Neural progenitor cell (in vitro differentiated cells): ENCODE measurements at regions not wholly inside any gene's neighbourhood (a gene's known extent, or its start where the extent isn't known, plus 50 kb on each side); places are given as distances from the start of the nearest gene placed in this dataset.

ENCODE experiments used
- DNase-seq: peaks from one replicate; pipeline ENCODE4 v3.0.0-alpha.2; 2016; ENCODE audit warnings: low spot score
- H2AFZ ChIP-seq: fragments of 200-600 bp; sonication (generic); replicated peaks from 2 replicates; pipeline ENCODE4 v1.6.1; 2016; ENCODE audit warnings: antibody characterized with exemption
- H3F3A ChIP-seq: fragments of 200-600 bp; sonication (generic); 2 replicates; pipeline ENCODE4 v1.6.1; 2016; ENCODE audit warnings: antibody characterized with exemption, low read depth
- H3K27ac ChIP-seq: fragments of 200-600 bp; sonication (generic); 2 replicates; pipeline ENCODE4 v1.5.1; 2016; ENCODE audit warnings: mild to moderate bottlenecking
- H3K27me3 ChIP-seq: fragments of 200-600 bp; sonication (generic); 2 replicates; pipeline ENCODE4 v1.6.1; 2016; ENCODE audit warnings: mild to moderate bottlenecking, moderate library complexity
- H3K36me3 ChIP-seq: fragments of 200-600 bp; sonication (generic); 2 replicates; pipeline ENCODE4 v1.5.1; 2016
- H3K4me1 ChIP-seq: fragments of 200-600 bp; sonication (generic); 2 replicates; pipeline ENCODE4 v1.6.1; 2016; ENCODE audit warnings: mixed run types
- H3K4me2 ChIP-seq: fragments of 200-600 bp; sonication (generic); 2 replicates; pipeline ENCODE4 v1.6.1; 2016
- H3K4me3 ChIP-seq: fragments of 200-600 bp; sonication (generic); 2 replicates; pipeline ENCODE4 v1.5.1; 2016
- H3K79me2 ChIP-seq: fragments of 200-600 bp; sonication (generic); 2 replicates; pipeline ENCODE4 v1.6.1; 2016; ENCODE audit warnings: low read depth
- H3K9ac ChIP-seq: fragments of 200-600 bp; sonication (generic); 2 replicates; pipeline ENCODE4 v1.6.1; 2016
- H3K9me3 ChIP-seq: fragments of 200-600 bp; sonication (generic); 2 replicates; pipeline ENCODE4 v1.5.1; 2016; ENCODE audit warnings: low read depth
- H4K20me1 ChIP-seq: fragments of 200-600 bp; sonication (generic); 2 replicates; pipeline ENCODE4 v1.6.1; 2016; ENCODE audit warnings: low read depth
- H3K27ac Mint-ChIP-seq: 3 replicates; pipeline ENCODE4 v1.8.0; 2021; ENCODE audit warnings: mixed read lengths
- H3K27me3 Mint-ChIP-seq: 2 replicates; pipeline ENCODE4 v1.8.0; 2022; ENCODE audit warnings: low read depth, mild to moderate bottlenecking, inconsistent platforms, moderate library complexity, mixed read lengths; ENCODE audit not compliant: insufficient read depth
- H3K36me3 Mint-ChIP-seq: 3 replicates; pipeline ENCODE4 v1.8.0; 2021; ENCODE audit warnings: mixed read lengths
- H3K4me1 Mint-ChIP-seq: 3 replicates; pipeline ENCODE4 v1.8.0; 2021; ENCODE audit warnings: mixed read lengths
- H3K4me3 Mint-ChIP-seq: 3 replicates; pipeline ENCODE4 v1.8.0; 2021; ENCODE audit warnings: mild to moderate bottlenecking, moderate library complexity, mixed read lengths
- H3K9me3 Mint-ChIP-seq: 3 replicates; pipeline ENCODE4 v1.8.0; 2020; ENCODE audit warnings: mixed read lengths
- EZH2 ChIP-seq: fragments of 200-600 bp; sonication (generic); IDR thresholded peaks from 2 replicates; pipeline ENCODE4 v1.6.1; 2017; ENCODE audit warnings: antibody characterized with exemption, mild to moderate bottlenecking, moderate library complexity
- EZH2phosphoT487 ChIP-seq: fragments of 200-600 bp; sonication (generic); IDR thresholded peaks from 2 replicates; pipeline ENCODE4 v1.6.1; 2017; ENCODE audit warnings: antibody characterized with exemption
- TF ChIP-seq, protein P1 (sequence below): fragments of 200-600 bp; sonication (generic); IDR thresholded peaks from 2 replicates; pipeline ENCODE4 v1.5.1; 2017; ENCODE audit warnings: antibody characterized with exemption, mild to moderate bottlenecking

DNA sequence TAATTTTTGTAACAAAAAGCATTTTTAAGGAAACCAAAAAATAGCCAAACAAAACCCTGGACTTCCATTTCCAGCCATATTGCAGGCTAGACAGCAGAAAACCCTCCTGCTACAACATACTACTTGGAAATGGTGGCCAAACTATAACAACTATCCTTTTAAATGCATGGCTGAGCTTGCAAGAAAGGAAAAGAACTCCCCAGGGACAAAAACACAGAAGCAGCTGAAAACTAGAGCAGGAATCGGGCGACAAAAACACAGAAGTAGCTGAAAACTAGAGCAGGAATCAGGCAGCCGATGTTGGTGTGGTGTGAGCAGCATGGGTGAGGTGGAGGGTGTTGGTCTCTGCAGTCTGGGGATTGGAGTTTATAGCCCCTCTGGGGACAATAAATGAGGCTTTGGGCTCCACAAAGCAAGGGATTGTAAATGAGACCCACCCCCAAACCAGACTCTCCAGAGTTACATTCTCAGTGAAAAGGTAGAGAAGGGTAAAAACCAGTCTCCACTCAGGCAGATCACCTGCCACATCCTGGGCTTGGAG lies 95.2 kb downstream of the C9orf50 start:
- H3K27ac Mint-ChIP-seq, result no peak overlapping the region
- Histone ChIP-seq H3K27ac (no peak overlapping the region), H3K79me2 (no peaks in the 10 kb centered on the region), H3K27me3 (no peaks in the 10 kb centered on the region), H2AFZ (no peak overlapping the region), H4K20me1 (no peaks in the 10 kb centered on the region), H3F3A (no peaks in the 10 kb centered on the region), H3K4me1 (no peaks in the 10 kb centered on the region), H3K4me3 (no peak overlapping the region), H3K4me2 (no peak overlapping the region), H3K9me3 (no peaks in the 10 kb centered on the region), H3K9ac (no peak overlapping the region), H3K36me3 (no peaks in the 10 kb centered on the region)
- no peak overlapping the region for H3K4me3 Mint-ChIP-seq
- H3K9me3 Mint-ChIP-seq, result peaks cover 28% of the 10 kb centered on the region
- no peak for DNase-seq
- TF ChIP-seq, protein P1, sequence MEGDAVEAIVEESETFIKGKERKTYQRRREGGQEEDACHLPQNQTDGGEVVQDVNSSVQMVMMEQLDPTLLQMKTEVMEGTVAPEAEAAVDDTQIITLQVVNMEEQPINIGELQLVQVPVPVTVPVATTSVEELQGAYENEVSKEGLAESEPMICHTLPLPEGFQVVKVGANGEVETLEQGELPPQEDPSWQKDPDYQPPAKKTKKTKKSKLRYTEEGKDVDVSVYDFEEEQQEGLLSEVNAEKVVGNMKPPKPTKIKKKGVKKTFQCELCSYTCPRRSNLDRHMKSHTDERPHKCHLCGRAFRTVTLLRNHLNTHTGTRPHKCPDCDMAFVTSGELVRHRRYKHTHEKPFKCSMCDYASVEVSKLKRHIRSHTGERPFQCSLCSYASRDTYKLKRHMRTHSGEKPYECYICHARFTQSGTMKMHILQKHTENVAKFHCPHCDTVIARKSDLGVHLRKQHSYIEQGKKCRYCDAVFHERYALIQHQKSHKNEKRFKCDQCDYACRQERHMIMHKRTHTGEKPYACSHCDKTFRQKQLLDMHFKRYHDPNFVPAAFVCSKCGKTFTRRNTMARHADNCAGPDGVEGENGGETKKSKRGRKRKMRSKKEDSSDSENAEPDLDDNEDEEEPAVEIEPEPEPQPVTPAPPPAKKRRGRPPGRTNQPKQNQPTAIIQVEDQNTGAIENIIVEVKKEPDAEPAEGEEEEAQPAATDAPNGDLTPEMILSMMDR, result no peak
- no peak for TF ChIP-seq EZH2phosphoT487
- TF ChIP-seq EZH2, result no peak
- H3K27me3 Mint-ChIP-seq, result peaks cover 7% of the 10 kb centered on the region
- peaks cover 6% of the 10 kb centered on the region for H3K36me3 Mint-ChIP-seq
- H3K4me1 Mint-ChIP-seq, result peaks cover 21% of the 10 kb centered on the region

DNA sequence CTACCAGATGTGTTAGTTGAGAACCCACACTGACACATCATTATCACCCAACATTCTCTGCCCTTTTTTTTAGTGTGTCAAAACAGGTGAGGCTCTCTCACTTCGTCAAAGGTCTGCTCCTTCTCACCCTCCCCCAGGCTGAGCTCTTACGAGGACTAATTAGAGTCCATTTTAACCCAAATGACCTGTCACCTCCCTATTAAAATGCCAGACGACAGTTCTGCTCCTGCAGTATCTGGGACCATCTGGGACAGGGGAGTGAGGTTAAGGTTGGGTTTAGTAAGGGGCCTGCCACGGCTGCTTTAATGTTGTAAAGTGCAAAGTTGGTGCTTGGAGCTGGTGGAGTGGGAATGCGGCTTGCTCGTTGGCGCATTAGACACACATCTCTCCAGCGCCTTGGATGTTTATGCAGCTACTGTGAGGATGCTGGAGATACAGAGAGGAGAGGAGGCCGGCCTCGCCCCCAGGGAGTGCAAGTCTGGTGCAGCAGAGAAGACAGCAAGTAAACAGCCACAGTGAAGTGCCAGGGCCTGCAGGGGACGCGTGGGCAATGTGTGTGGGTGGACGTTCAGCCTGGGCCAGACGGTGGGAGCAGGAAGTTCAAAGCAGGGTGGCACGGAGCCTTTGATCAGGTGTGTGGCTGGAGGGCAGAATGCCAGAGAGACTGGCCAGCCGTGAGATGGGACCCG lies 96.2 kb downstream of the C9orf50 start:
- peaks cover 3% of the 10 kb centered on the region for H3K36me3 Mint-ChIP-seq
- no peak overlapping the region for H3K27ac ChIP-seq

DNA sequence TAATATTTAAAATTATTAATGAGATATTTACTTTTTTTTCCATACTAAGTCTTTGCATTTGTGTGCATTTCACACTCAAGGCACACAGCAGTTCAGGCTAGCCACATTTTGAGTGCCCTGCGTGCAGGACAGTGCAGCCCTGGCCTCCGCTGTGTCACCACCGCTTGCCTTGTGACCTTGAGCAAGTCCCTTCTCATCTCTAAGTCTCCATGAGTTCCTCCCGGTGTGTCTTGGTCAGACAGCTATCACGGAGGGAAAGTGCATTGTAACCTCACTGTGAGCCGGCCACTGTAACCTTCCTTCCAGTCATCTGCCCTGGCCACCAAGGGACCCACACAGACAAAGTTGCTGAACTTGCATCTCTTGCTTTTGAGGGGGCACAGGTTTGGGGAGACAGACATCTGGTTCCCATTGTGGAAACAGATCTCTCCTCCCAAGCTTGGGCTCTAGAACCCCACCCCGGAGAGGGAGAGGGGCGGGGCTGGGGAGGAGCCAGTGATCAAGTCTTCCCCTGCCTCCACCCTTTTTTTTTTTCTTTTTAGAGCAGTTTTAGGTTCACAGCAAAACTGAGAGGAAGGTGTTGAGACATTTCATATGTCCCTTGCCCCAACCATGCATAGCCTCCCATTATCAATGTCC lies 96.8 kb downstream of the C9orf50 start:
- no peak overlapping the region for H3K4me2 ChIP-seq
- TF ChIP-seq, protein P1, result no peak
- no peak for TF ChIP-seq EZH2
- no peak for TF ChIP-seq EZH2phosphoT487
- peaks cover 21% of the 10 kb centered on the region for H3K4me1 Mint-ChIP-seq
- H3K27ac ChIP-seq, result no peak overlapping the region
- H3K27me3 ChIP-seq, result no peaks in the 10 kb centered on the region
- H3K27me3 Mint-ChIP-seq, result peaks cover 5% of the 10 kb centered on the region
- no peaks in the 10 kb centered on the region for H3K9me3 ChIP-seq
- no peak overlapping the region for H3K4me3 Mint-ChIP-seq
- H3F3A ChIP-seq, result no peaks in the 10 kb centered on the region
- H4K20me1 ChIP-seq, result no peaks in the 10 kb centered on the region
- no peaks in the 10 kb centered on the region for H3K79me2 ChIP-seq
- peaks cover 18% of the 10 kb centered on the region for H3K9me3 Mint-ChIP-seq
- H3K27ac Mint-ChIP-seq, result peak overlapping the region; percentile 74
- no peak overlapping the region for H2AFZ ChIP-seq
- peaks cover 1% of the 10 kb centered on the region for H3K36me3 Mint-ChIP-seq
- no peak for DNase-seq
- H3K36me3 ChIP-seq, result no peaks in the 10 kb centered on the region
- no peaks in the 10 kb centered on the region for H3K4me1 ChIP-seq
- no peak overlapping the region for H3K4me3 ChIP-seq
- H3K9ac ChIP-seq, result no peak overlapping the region

More for the DNA sequence above, 96.2 kb downstream of the C9orf50 start:
- no peak for DNase-seq
- Histone ChIP-seq H4K20me1 (no peaks in the 10 kb centered on the region), H3K9ac (no peak overlapping the region), H3K79me2 (no peaks in the 10 kb centered on the region), H3K4me3 (no peak overlapping the region), H3F3A (no peaks in the 10 kb centered on the region), H3K36me3 (no peaks in the 10 kb centered on the region), H3K9me3 (no peaks in the 10 kb centered on the region), H2AFZ (no peak overlapping the region), H3K27me3 (no peaks in the 10 kb centered on the region), H3K4me2 (no peak overlapping the region), H3K4me1 (no peaks in the 10 kb centered on the region)
- peak overlapping the region; percentile 4 for H3K4me3 Mint-ChIP-seq
- no peak for TF ChIP-seq EZH2phosphoT487
- TF ChIP-seq EZH2, result no peak
- TF ChIP-seq, protein P1, result no peak
- peak overlapping the region; percentile 74 for H3K27ac Mint-ChIP-seq
- H3K27me3 Mint-ChIP-seq, result peaks cover 5% of the 10 kb centered on the region
- H3K4me1 Mint-ChIP-seq, result peaks cover 21% of the 10 kb centered on the region
- peaks cover 24% of the 10 kb centered on the region for H3K9me3 Mint-ChIP-seq
